H1 (cell line): ENCODE measurements at regions not wholly inside any gene's neighbourhood (a gene's known extent, or its start where the extent isn't known, plus 50 kb on each side); places are given as distances from the start of the nearest gene placed in this dataset.

Source experiments
- CTCF ChIA-PET: fragments of 300-600 bp; sonication (Branson Sonifier 250); formaldehyde crosslinking; loops from one replicate; lab custom pipeline; 2021; ENCODE audit not compliant: partially characterized antibody; lab: Charles Lee
- POLR2A ChIA-PET: fragments of 300-600 bp; sonication (Branson Sonifier 250); formaldehyde crosslinking; loops from one replicate; lab custom pipeline; 2021; ENCODE audit warnings: inconsistent platforms; ENCODE audit not compliant: partially characterized antibody; lab: Charles Lee
- DNase-seq, 2 experiments: peaks; one replicate each; pipeline versions ENCODE4 v3.0.0 to v3.0.0-alpha.2; 2010 to 2022; ENCODE audit warnings: low spot score in 2 of 2, low read depth in 1 of 2, mixed read lengths in 1 of 2
- FAIRE-seq: peaks from 2 replicates; lab custom pipeline; 2011; peaks lifted over from hg19 to GRCh38; lab: Jason Lieb, UNC
- H2AFZ ChIP-seq: 2 replicates; pipeline ENCODE4 v1.8.1; 2012; ENCODE audit warnings: low read length, inconsistent platforms
- H2AK5ac ChIP-seq: 2 replicates; pipeline ENCODE4 v1.6.1; 2013; ENCODE audit warnings: low read depth, low read length
- H2BK120ac ChIP-seq: replicated peaks from 2 replicates; pipeline ENCODE3; 2013; ENCODE audit warnings: low read depth, low read length, inconsistent platforms
- H2BK12ac ChIP-seq: 2 replicates; pipeline ENCODE4 v1.6.1; 2013; ENCODE audit warnings: low read depth, low read length
- H2BK15ac ChIP-seq: 2 replicates; pipeline ENCODE4 v1.6.1; 2013; ENCODE audit warnings: low read length
- H2BK20ac ChIP-seq: 2 replicates; pipeline ENCODE4 v1.6.1; 2013; ENCODE audit warnings: low read length
- H2BK5ac ChIP-seq: 2 replicates; pipeline ENCODE4 v1.6.1; 2013; ENCODE audit warnings: low read depth, low read length
- H3K14ac ChIP-seq: 2 replicates; pipeline ENCODE4 v1.6.1; 2013; ENCODE audit warnings: inconsistent platforms; ENCODE audit not compliant: insufficient read length
- H3K18ac ChIP-seq: 2 replicates; pipeline ENCODE4 v1.6.1; 2013; ENCODE audit warnings: low read length; ENCODE audit errors: extremely low read depth
- H3K23ac ChIP-seq: 2 replicates; pipeline ENCODE4 v1.6.1; 2013; ENCODE audit warnings: inconsistent platforms; ENCODE audit not compliant: insufficient read length
- H3K23me2 ChIP-seq: 2 replicates; pipeline ENCODE4 v1.6.1; 2013; ENCODE audit warnings: low read depth, low read length
- H3K27ac ChIP-seq: 2 replicates; pipeline ENCODE4 v1.6.1; 2011; ENCODE audit warnings: low read depth, low read length, inconsistent platforms
- H3K27me3 ChIP-seq, 4 experiments: replicated peaks in 1 of 4; 1 replicate in 1 of 4; 2 replicates in 3 of 4; pipeline versions ENCODE4 v1.6.1 to v1.8.1; 2011 to 2013; ENCODE audit warnings: low read length in 3 of 4, mild to moderate bottlenecking in 3 of 4, inconsistent platforms in 2 of 4, mixed read lengths in 2 of 4, moderate library complexity in 1 of 4; ENCODE audit not compliant: control insufficient read depth in 3 of 4, insufficient read depth in 3 of 4; ENCODE audit errors: extremely low read depth in 1 of 4
- H3K36me3 ChIP-seq, 4 experiments: 2 replicates each; pipeline versions ENCODE4 v1.6.1 to v1.8.1; 2011 to 2013; ENCODE audit warnings: mild to moderate bottlenecking in 4 of 4, low read length in 3 of 4, moderate library complexity in 2 of 4, control low read depth in 1 of 4, inconsistent platforms in 1 of 4; ENCODE audit not compliant: insufficient read depth in 4 of 4, control insufficient read depth in 2 of 4
- H3K4ac ChIP-seq: replicated peaks from 2 replicates; pipeline ENCODE3; 2013; ENCODE audit warnings: low read length, low read depth, mixed read lengths, inconsistent platforms; ENCODE audit not compliant: insufficient read length
- H3K4me1 ChIP-seq, 4 experiments: replicated peaks in 1 of 4; 1 replicate in 1 of 4; 2 replicates in 3 of 4; pipeline versions ENCODE4 v1.6.1 to v1.8.1; 2011 to 2013; ENCODE audit warnings: low read length in 3 of 4, inconsistent platforms in 2 of 4, mixed read lengths in 1 of 4; ENCODE audit not compliant: insufficient read depth in 4 of 4, control insufficient read depth in 3 of 4
- H3K4me2 ChIP-seq, 2 experiments: 2 replicates each; pipeline versions ENCODE4 v1.6.1 to v1.8.1; 2011 to 2013; ENCODE audit warnings: low read depth in 2 of 2, low read length in 2 of 2, control low read depth in 1 of 2, inconsistent platforms in 1 of 2, mild to moderate bottlenecking in 1 of 2; ENCODE audit not compliant: insufficient read depth in 1 of 2
- H3K4me3 ChIP-seq, 4 experiments: fragments of 200-600, 300-600 bp in 1 of 4; sonication (generic), shearing (Covaris generic), sonication (Bioruptor Twin) in 1 of 4; 2 replicates each; pipeline versions ENCODE4 v1.5.1 to v1.8.1; 2011 to 2016; ENCODE audit warnings: low read length in 4 of 4, low read depth in 3 of 4, control low read depth in 2 of 4, inconsistent platforms in 2 of 4, mild to moderate bottlenecking in 2 of 4, mixed read lengths in 1 of 4, moderate library complexity in 1 of 4; ENCODE audit not compliant: insufficient read depth in 2 of 4; ENCODE audit errors: extremely low read depth in 1 of 4
- H3K56ac ChIP-seq: replicated peaks from 2 replicates; pipeline ENCODE3; 2013; ENCODE audit warnings: low read depth, mild to moderate bottlenecking, mixed read lengths, low read length, inconsistent platforms; ENCODE audit not compliant: insufficient read length
- H3K79me1 ChIP-seq: 2 replicates; pipeline ENCODE4 v1.6.1; 2013; ENCODE audit warnings: low read depth, low read length, control low read depth
- H3K79me2 ChIP-seq, 2 experiments: 2 replicates each; pipeline versions ENCODE4 v1.6.1 to v1.8.1; 2012 to 2013; ENCODE audit warnings: low read length in 2 of 2, mild to moderate bottlenecking in 2 of 2, inconsistent platforms in 1 of 2; ENCODE audit not compliant: insufficient read depth in 2 of 2, control insufficient read depth in 1 of 2
- H3K9ac ChIP-seq, 4 experiments: replicated peaks in 1 of 4; 1 replicate in 1 of 4; 2 replicates in 3 of 4; pipeline versions ENCODE4 v1.6.1 to v1.8.1; 2011 to 2013; ENCODE audit warnings: low read depth in 3 of 4, low read length in 3 of 4, control low read depth in 2 of 4, mild to moderate bottlenecking in 2 of 4, moderate library complexity in 2 of 4, inconsistent platforms in 1 of 4; ENCODE audit errors: extremely low read depth in 1 of 4
- H3K9me3 ChIP-seq, 2 experiments: 2 replicates each; pipeline versions ENCODE4 v1.6.1 to v1.8.1; 2012 to 2013; ENCODE audit warnings: mild to moderate bottlenecking in 2 of 2, moderate library complexity in 2 of 2, control low read depth in 1 of 2, inconsistent platforms in 1 of 2, low read depth in 1 of 2, low read length in 1 of 2, mixed read lengths in 1 of 2; ENCODE audit not compliant: insufficient read depth in 2 of 2
- H4K20me1 ChIP-seq, 2 experiments: replicated peaks in 1 of 2; 2 replicates each; pipeline versions ENCODE3 to v1.8.1; 2011 to 2013; ENCODE audit warnings: inconsistent platforms in 2 of 2, low read length in 2 of 2, mild to moderate bottlenecking in 1 of 2; ENCODE audit not compliant: insufficient read depth in 2 of 2, control insufficient read depth in 1 of 2
- H4K5ac ChIP-seq: 2 replicates; pipeline ENCODE4 v1.6.1; 2013; ENCODE audit warnings: low read length, low read depth, mixed read lengths, inconsistent platforms; ENCODE audit not compliant: insufficient read length
- H4K8ac ChIP-seq: 2 replicates; pipeline ENCODE4 v1.8.0; 2013; ENCODE audit warnings: mild to moderate bottlenecking, moderate library complexity, low read length, inconsistent platforms; ENCODE audit not compliant: insufficient read depth; ENCODE audit errors: extremely low read depth
- H4K91ac ChIP-seq: replicated peaks from 2 replicates; pipeline ENCODE3; 2013; ENCODE audit warnings: low read length, mixed read lengths, inconsistent platforms; ENCODE audit not compliant: insufficient read length
- SP1 ChIP-seq: IDR thresholded peaks from 2 replicates; pipeline ENCODE4 v1.6.1; 2011; ENCODE audit warnings: low read depth, low read length
- WGBS, 2 experiments: shearing (Covaris generic) in 1 of 2; methylation state at CpG; one replicate each; pipeline versions ENCODE4 v1.1.6 to v1.1.7; 2013 to 2015; ENCODE audit warnings: low lambda C conversion rate in 2 of 2, mixed read lengths in 2 of 2, inconsistent platforms in 1 of 2, low coverage in 1 of 2, missing lambda C conversion rate in 1 of 2; ENCODE audit not compliant: insufficient replicate concordance in 2 of 2, insufficient coverage in 1 of 2, insufficient read length in 1 of 2; ENCODE audit errors: extremely low coverage in 1 of 2, missing lambda C conversion rate in 1 of 2; 5-methylcytosine and 5-hydroxymethylcytosine counted together

- no peak for TF ChIP-seq SP1
- H3K23ac ChIP-seq = no peak overlapping the region
- no peak overlapping the region for H2BK5ac ChIP-seq
- H3K4me3 ChIP-seq = no peak overlapping the region
- H2BK15ac ChIP-seq = no peak overlapping the region
- H3K23me2 ChIP-seq = no peaks in the 10 kb centered on the region
- no peak overlapping the region for H4K5ac ChIP-seq
- H3K27ac ChIP-seq = no peak overlapping the region
- no peaks in the 10 kb centered on the region for H3K36me3 ChIP-seq
- peak overlapping the region; percentile 53; the same call in 1 of the 2 replicates for H2AFZ ChIP-seq
- no peaks in the 10 kb centered on the region for H3K4me1 ChIP-seq
- ChIA-PET POLR2A (no interaction called here), CTCF (no interaction called here)
- H2BK120ac ChIP-seq = no peak overlapping the region
- H3K4me2 ChIP-seq = no peak overlapping the region
- no peak overlapping the region for H2BK20ac ChIP-seq
- WGBS, 2 experiments = 66% methylated on average over 5 of the region's 5 CpGs; no CpG with 5 or more reads in 1 of the 2 experiments
- H4K8ac ChIP-seq = no peak overlapping the region
- no peak overlapping the region for H2BK12ac ChIP-seq
- no peak overlapping the region for H3K56ac ChIP-seq
- H3K18ac ChIP-seq = no peak overlapping the region
- no peaks in the 10 kb centered on the region for H3K79me1 ChIP-seq
- H3K9ac ChIP-seq = no peak overlapping the region
- H3K27me3 ChIP-seq = no peaks in the 10 kb centered on the region
- no peaks in the 10 kb centered on the region for H3K9me3 ChIP-seq
- no peak overlapping the region for H3K14ac ChIP-seq
- no peak overlapping the region for H3K4ac ChIP-seq
- FAIRE-seq = no peak
- no peak overlapping the region for H2AK5ac ChIP-seq
- no peaks in the 10 kb centered on the region for H3K79me2 ChIP-seq
- H4K20me1 ChIP-seq = no peaks in the 10 kb centered on the region
- no peak for DNase-seq
- H4K91ac ChIP-seq = no peak overlapping the region
Observed at GRCh38 chr13:86681223-86681622, 882.0 kb upstream of the SLITRK6 start.
